Femur (tissue), 1 donor: ENCODE measurements at regions not wholly inside any gene's neighbourhood (a gene's known extent, or its start where the extent isn't known, plus 50 kb on each side); places are given as distances from the start of the nearest gene placed in this dataset.
A peak's percentile ranks its signal among the peaks of the same experiment; 100 is the strongest.
"Not testable (repeated sequence)": the region's sequence is repeated elsewhere in the genome, so short reads cannot be mapped to it uniquely, and the experiment has no call there.

Experiments used
- DNase-seq: peaks from one replicate; pipeline ENCODE4 v3.0.0-alpha.2; 2017

GRCh38 chr10:9898633-9899395 is 1118.9 kb upstream of the CELF2 start:
- no peak for DNase-seq

- DNase-seq = no peak
Measured at GRCh38 chr10:9900751-9901150, 1116.9 kb upstream of the CELF2 start.

GRCh38 chr10:9901971-9902370 is 1115.7 kb upstream of the CELF2 start:
- DNase-seq = no peak

GRCh38 chr10:9910446-9910845 is 1107.2 kb upstream of the CELF2 start:
- peak; percentile 25 for DNase-seq

GRCh38 chr10:9911488-9911887 is 1106.2 kb upstream of the CELF2 start:
- DNase-seq = no peak

GRCh38 chr10:9913876-9914514 is 1103.7 kb upstream of the CELF2 start:
- no peak for DNase-seq

- DNase-seq = no peak
Measured at GRCh38 chr10:9921544-9921943, 1096.1 kb upstream of the CELF2 start.

GRCh38 chr10:9922126-9922870 is 1095.4 kb upstream of the CELF2 start:
- DNase-seq = no peak

- DNase-seq = no peak
Measured at GRCh38 chr10:9926003-9926402, 1091.7 kb upstream of the CELF2 start.

GRCh38 chr10:9926881-9927280 is 1090.8 kb upstream of the CELF2 start:
- no peak for DNase-seq

GRCh38 chr10:9939716-9940115 is 1078.0 kb upstream of the CELF2 start:
- no peak for DNase-seq

- DNase-seq = no peak
Measured at GRCh38 chr10:9944690-9945089, 1073.0 kb upstream of the CELF2 start.

GRCh38 chr10:9950070-9950469 is 1067.6 kb upstream of the CELF2 start:
- DNase-seq = no peak

GRCh38 chr10:9951481-9952257 is 1066.0 kb upstream of the CELF2 start:
- no peak for DNase-seq

GRCh38 chr10:9957351-9957750 is 1060.3 kb upstream of the CELF2 start:
- DNase-seq = no peak

- DNase-seq = not testable (repeated sequence)
Measured at GRCh38 chr10:9957876-9958275, 1059.8 kb upstream of the CELF2 start.

GRCh38 chr10:9965341-9965740 is 1052.3 kb upstream of the CELF2 start:
- DNase-seq = no peak

- DNase-seq = no peak
Measured at GRCh38 chr10:9986786-9987185, 1030.9 kb upstream of the CELF2 start.

GRCh38 chr10:9987197-9987596 is 1030.5 kb upstream of the CELF2 start:
- no peak for DNase-seq

- DNase-seq = peak; percentile 27
Measured at GRCh38 chr10:9992661-9993060, 1025.0 kb upstream of the CELF2 start.

GRCh38 chr10:9994131-9994530 is 1023.5 kb upstream of the CELF2 start:
- DNase-seq = no peak

- no peak for DNase-seq
Measured at GRCh38 chr10:9999627-10000026, 1018.0 kb upstream of the CELF2 start.

GRCh38 chr10:10007957-10008356 is 1009.7 kb upstream of the CELF2 start:
- DNase-seq = peak; percentile 24
